Choroid plexus epithelial cell (primary cell): ENCODE measurements at regions not wholly inside any gene's neighbourhood (a gene's known extent, or its start where the extent isn't known, plus 50 kb on each side); places are given as distances from the start of the nearest gene placed in this dataset.

Experiments used
- DNase-seq: peaks from one replicate; pipeline ENCODE4 v3.0.0-alpha.2; 2010; ENCODE audit warnings: low read depth
- H3K4me3 ChIP-seq: 2 replicates; pipeline ENCODE4 v1.5.1; 2011; ENCODE audit warnings: low read depth, mild to moderate bottlenecking, control low read depth, low read length, moderate library complexity
- TF ChIP-seq, protein P1 (sequence below): conservative IDR thresholded peaks from 2 replicates; pipeline ENCODE4 v1.5.1; 2011; ENCODE audit warnings: low read depth, mild to moderate bottlenecking, control low read depth, inconsistent platforms, low read length, moderate library complexity

DNA sequence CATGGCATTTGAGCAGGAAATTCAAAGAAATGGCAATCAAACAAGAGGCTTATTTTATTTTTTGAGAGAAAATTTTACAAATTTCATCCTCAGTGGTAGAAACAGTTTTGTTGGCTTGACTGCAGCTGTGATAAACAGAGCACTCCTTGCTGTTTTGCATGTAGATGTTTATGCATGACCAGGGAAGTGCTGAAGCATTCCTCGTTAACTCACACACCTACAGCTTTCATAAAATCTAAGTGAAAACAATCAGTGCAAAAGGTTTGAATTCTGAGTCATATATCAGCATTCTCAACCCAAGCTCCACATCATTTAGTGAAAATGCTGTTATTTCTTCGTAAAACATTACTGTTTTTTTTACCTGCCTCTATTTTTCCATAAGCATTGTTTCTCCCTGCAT is 146.6 kb upstream of the CCDC68 start:
- TF ChIP-seq, protein P1, sequence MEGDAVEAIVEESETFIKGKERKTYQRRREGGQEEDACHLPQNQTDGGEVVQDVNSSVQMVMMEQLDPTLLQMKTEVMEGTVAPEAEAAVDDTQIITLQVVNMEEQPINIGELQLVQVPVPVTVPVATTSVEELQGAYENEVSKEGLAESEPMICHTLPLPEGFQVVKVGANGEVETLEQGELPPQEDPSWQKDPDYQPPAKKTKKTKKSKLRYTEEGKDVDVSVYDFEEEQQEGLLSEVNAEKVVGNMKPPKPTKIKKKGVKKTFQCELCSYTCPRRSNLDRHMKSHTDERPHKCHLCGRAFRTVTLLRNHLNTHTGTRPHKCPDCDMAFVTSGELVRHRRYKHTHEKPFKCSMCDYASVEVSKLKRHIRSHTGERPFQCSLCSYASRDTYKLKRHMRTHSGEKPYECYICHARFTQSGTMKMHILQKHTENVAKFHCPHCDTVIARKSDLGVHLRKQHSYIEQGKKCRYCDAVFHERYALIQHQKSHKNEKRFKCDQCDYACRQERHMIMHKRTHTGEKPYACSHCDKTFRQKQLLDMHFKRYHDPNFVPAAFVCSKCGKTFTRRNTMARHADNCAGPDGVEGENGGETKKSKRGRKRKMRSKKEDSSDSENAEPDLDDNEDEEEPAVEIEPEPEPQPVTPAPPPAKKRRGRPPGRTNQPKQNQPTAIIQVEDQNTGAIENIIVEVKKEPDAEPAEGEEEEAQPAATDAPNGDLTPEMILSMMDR: no peak
- H3K4me3 ChIP-seq: no peak overlapping the region
- DNase-seq: no peak

DNA sequence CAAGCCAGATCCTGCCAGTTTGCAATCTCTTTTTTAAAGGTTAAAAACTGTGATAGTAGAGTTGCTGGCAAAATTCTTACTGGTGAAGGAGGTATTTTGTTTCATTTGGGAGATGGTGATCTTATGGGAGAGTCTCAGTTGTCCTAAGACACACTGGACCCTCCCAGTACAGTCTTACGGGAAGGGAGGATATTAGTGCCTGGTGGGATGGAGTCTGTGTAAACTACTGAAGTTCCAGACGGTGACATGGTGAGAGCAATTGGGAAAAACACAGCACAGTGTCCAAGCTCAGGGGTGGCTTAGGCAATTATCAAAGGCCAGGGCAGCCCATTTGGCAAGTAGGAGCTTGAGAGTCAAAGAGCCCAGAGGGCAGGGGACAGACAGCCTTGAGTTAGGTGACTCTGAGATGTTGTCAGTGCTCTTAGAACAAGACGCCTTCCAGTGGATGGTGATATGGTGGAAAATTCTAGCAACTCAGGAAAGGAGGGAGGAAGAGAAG is 143.7 kb upstream of the CCDC68 start:
- DNase-seq: no peak

DNA sequence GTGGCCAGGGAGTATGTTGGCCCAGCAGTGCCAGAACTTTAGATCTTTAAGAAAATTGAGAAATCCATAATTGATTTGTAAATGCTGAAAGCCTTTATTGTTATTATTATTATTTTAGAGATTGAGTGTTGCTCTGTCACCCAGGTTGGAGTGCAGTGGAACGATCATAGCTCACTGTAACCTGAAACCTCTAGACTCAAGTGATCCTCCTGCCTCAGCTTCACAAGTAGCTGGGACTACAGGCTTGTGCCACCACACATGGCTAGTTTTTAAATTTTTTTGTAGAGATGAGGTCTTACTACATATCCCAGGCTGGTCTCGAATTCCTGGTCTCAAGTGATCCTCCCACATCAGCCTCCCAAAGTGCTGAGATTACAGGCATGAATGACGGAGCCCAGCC is 143.2 kb upstream of the CCDC68 start:
- no peak for DNase-seq
- TF ChIP-seq, protein P1: no peak
- no peak overlapping the region for H3K4me3 ChIP-seq

More for the DNA sequence above, 143.7 kb upstream of the CCDC68 start:
- no peak overlapping the region for H3K4me3 ChIP-seq
- TF ChIP-seq, protein P1: no peak

DNA sequence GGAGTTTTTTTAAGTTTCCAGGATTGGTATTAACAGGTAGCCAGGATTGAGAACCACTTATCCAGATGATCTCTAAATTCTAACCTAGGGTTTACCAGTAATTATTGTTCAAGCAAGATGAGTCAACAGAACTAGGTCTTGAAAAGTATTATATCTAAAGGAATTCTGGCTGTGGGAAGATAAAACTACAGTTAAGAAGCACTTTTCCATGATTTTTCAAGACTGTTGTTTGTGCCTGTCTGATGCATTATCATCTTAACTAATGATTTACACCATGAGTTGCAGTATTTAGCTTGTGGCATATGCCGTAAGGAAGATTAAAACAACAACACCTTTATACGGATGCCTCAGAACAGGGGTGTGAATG is 142.2 kb upstream of the CCDC68 start:
- TF ChIP-seq, protein P1: no peak
- no peak for DNase-seq
- H3K4me3 ChIP-seq: no peak overlapping the region

DNA sequence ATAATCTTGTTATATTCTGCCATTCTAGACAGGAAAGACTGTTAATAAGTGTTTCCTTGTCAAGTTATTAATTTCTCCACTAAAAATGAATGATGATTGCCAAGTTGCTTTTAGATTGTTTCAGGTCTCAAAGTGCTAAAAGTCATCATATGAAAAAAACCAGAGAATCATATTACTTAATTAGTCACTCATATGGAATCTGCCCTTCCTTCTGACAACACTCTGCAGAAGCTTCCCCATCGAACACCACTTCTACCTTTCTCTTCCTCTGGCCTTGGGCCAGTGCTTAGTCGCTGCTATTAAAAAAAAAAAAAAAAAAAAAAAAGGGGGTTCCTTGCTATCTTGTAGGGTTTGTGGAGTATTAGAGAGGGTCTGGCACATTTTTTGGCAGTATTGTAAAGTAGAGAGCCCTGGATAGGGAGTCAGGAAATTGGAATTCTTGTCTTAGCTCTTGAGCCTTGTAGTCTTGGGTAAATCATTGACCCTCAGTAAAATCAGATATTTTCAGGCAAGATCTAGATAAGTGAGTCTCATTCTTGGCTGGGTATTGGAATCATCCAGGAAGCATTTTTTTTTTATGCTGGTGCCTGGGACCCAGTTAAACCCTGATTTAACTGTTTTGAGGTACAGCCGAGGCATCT is 141.7 kb upstream of the CCDC68 start:
- TF ChIP-seq, protein P1: no peak
- H3K4me3 ChIP-seq: no peak overlapping the region
- peak; percentile 70 for DNase-seq

DNA sequence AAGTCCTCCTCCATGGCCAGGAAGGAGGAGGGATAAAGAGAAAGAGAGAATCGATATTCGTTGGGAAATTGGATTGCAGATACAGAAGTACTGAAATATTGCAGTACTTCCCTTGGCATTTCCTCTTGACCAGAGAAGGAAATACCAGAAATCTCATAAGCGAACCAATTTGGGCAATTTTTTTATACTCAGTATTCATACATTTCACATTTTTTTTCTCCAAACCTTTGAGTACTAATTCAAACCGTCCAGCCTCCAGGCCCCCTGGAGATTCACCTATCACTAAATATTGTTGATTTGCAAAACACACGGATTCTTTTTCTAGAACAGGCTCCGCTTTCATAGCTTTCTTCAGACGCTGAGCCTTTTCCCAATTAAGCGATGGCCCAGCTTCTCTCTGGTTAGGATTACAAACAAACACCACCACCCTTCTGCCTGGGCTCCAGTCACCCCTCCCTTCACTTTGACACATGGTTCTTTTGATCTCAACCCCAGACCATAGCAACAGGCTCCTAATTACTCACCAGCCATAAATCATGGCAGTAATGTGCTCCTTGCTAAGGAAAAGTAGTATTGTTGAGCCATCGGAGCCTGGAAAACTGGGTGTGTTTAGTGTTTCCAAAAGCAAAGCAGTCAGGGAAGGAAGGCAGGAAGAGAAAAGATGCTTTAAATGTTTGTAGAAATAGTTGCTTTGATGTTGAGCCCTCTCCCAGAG is 138.4 kb upstream of the CCDC68 start:
- TF ChIP-seq, protein P1: no peak
- no peak overlapping the region for H3K4me3 ChIP-seq
- peak; percentile 51 for DNase-seq
